Omental fat pad (tissue), 3 donors: ENCODE measurements at regions not wholly inside any gene's neighbourhood (a gene's known extent, or its start where the extent isn't known, plus 50 kb on each side); places are given as distances from the start of the nearest gene placed in this dataset.

Experiments used
- ATAC-seq: fragments of 150-250 bp; one replicate; pipeline ENCODE4 v1.9.1; 2016; ENCODE audit warnings: mild to moderate bottlenecking, moderate library complexity; ENCODE audit not compliant: low FRiP score
- DNase-seq: peaks from one replicate; pipeline ENCODE4 v3.0.0-alpha.2; 2019; ENCODE audit warnings: low spot score
- CTCF ChIP-seq, 3 donors: fragments of 450-650 bp; IDR thresholded peaks; one replicate each; pipeline ENCODE4 v1.5.1; 2016 to 2017; ENCODE audit warnings: antibody characterized with exemption in 3 of 3, mild to moderate bottlenecking in 3 of 3, moderate library complexity in 2 of 3

DNA sequence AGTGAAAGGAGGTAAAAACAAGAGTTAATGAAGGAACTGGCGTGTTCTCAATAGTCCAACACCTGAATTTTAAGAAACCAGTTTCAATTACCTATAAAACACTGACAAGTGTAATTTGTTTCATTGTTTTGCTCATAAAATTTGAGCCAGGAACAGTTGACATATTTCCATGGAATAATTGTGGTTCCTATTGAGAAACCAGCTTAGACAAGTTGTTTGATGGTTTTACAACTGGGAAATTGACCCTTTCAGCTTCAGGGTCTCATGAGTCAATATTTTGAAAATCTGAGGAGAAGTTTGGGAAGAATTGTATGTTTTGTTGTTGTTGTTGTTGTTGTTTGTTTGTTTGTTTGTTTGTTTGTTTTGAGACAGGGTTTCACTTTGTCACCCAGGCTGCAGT lies 69.1 kb upstream of the GADD45A start:
- TF ChIP-seq CTCF (IDR thresholded peaks at IDR 0.05) = no peak
- DNase-seq (no peak), ATAC-seq (no peak)

DNA sequence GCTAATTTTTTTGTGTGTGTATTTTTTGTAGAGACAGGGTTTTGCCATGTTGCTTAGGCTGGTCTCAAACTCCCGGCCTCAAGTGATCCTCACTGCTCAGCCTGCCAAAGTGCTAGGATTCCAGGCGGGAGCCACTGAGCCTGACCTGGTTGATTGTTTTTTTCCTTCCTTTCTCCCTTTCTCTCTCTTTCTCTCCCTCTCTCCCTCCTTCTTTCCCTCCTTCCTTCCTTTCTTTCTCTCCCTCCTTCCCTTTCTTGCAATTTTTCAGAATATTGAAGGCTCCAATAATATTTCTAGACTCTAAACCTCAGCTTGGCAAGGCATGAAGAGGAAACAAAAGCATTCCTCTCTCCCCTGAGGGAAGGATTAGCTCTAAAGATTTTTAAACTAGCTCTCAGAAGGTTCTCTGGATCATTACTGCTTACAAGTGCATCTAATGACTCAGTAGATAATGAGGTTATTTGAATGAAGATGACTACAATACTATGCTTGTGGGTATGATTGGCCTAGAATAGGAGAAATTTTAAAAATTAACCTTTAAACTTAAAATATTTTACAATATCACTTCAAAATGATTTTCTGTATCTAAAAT lies 68.5 kb upstream of the GADD45A start:
- no peak for ATAC-seq
- no peak for TF ChIP-seq CTCF (IDR thresholded peaks at IDR 0.05)
- DNase-seq = no peak

GRCh38 chr1:67618285-67619018 lies 66.5 kb upstream of the GADD45A start:
- peak; percentile 98 for ATAC-seq
- TF ChIP-seq CTCF (IDR thresholded peaks at IDR 0.05) = no peak
- DNase-seq = peak; percentile 33

- ATAC-seq (peak; percentile 13), DNase-seq (no peak)
- no peak for TF ChIP-seq CTCF (IDR thresholded peaks at IDR 0.05)
Measured at GRCh38 chr1:67619080-67619479, 65.9 kb upstream of the GADD45A start.

DNA sequence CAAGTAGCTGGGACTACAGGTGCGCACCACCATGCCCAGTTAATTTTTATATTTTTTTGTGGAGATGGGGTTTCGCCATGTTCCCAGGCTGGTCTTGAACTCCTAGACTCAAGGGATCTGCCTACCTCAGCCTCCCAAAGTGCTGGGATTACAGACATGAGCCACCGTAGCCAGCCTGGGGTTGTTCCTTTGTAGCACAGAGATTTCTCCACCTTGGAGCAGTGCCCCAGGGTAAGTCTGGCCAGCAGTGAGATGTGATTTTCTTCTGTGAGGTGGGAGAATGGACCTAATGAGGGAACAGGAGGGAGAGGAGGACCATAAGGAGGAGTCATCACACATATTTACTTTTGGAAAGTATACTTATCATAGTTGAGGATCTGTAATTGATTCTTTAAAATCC lies 61.1 kb upstream of the GADD45A start:
- ATAC-seq (no peak), DNase-seq (no peak)
- TF ChIP-seq CTCF (IDR thresholded peaks at IDR 0.05) = no peak

- DNase-seq (no peak), ATAC-seq (no peak)
- TF ChIP-seq CTCF (IDR thresholded peaks at IDR 0.05) = no peak
Measured at GRCh38 chr1:67624680-67625079, 60.3 kb upstream of the GADD45A start.
